EH (cell line): ENCODE measurements at regions not wholly inside any gene's neighbourhood (a gene's known extent, or its start where the extent isn't known, plus 50 kb on each side); places are given as distances from the start of the nearest gene placed in this dataset.

Source experiments
- DNase-seq: peaks from one replicate; pipeline ENCODE4 v3.0.0-alpha.2; 2015; ENCODE audit warnings: low read depth

- no peak for DNase-seq
Observed at GRCh38 chr3:79542-79941, 117.0 kb upstream of the CHL1 start.

GRCh38 chr3:82508-82907, 114.1 kb upstream of the CHL1 start:
- no peak for DNase-seq

- no peak for DNase-seq
Observed at GRCh38 chr3:83096-83495, 113.5 kb upstream of the CHL1 start.

GRCh38 chr3:85180-85579, 111.4 kb upstream of the CHL1 start:
- no peak for DNase-seq

GRCh38 chr3:88267-88666, 108.3 kb upstream of the CHL1 start:
- DNase-seq = no peak

GRCh38 chr3:93746-94145, 102.8 kb upstream of the CHL1 start:
- no peak for DNase-seq

GRCh38 chr3:96259-96658, 100.3 kb upstream of the CHL1 start:
- DNase-seq = no peak

- DNase-seq = no peak
Observed at GRCh38 chr3:97417-98258, 98.9 kb upstream of the CHL1 start.

GRCh38 chr3:98259-98654, 98.3 kb upstream of the CHL1 start:
- DNase-seq = no peak

GRCh38 chr3:99506-99905, 97.1 kb upstream of the CHL1 start:
- no peak for DNase-seq

GRCh38 chr3:102484-102883, 94.1 kb upstream of the CHL1 start:
- no peak for DNase-seq

GRCh38 chr3:103991-104390, 92.6 kb upstream of the CHL1 start:
- no peak for DNase-seq

- no peak for DNase-seq
Observed at GRCh38 chr3:105585-105984, 91.0 kb upstream of the CHL1 start.

- no peak for DNase-seq
Observed at GRCh38 chr3:106619-107018, 89.9 kb upstream of the CHL1 start.

GRCh38 chr3:111143-112069, 85.2 kb upstream of the CHL1 start:
- no peak for DNase-seq

GRCh38 chr3:112773-113172, 83.8 kb upstream of the CHL1 start:
- no peak for DNase-seq

GRCh38 chr3:118666-119065, 77.9 kb upstream of the CHL1 start:
- no peak for DNase-seq

GRCh38 chr3:123341-123740, 73.2 kb upstream of the CHL1 start:
- DNase-seq = no peak

GRCh38 chr3:124557-125179, 71.9 kb upstream of the CHL1 start:
- no peak for DNase-seq

GRCh38 chr3:128515-129172, 67.9 kb upstream of the CHL1 start:
- DNase-seq = no peak

- DNase-seq = no peak
Observed at GRCh38 chr3:131151-131888, 65.2 kb upstream of the CHL1 start.

- no peak for DNase-seq
Observed at GRCh38 chr3:132378-132777, 64.2 kb upstream of the CHL1 start.
